Body of pancreas (tissue), 4 donors: ENCODE measurements at regions not wholly inside any gene's neighbourhood (a gene's known extent, or its start where the extent isn't known, plus 50 kb on each side); places are given as distances from the start of the nearest gene placed in this dataset.

Experiments used
- ATAC-seq: fragments of 150-250 bp; one replicate; pipeline ENCODE4 v1.9.1; 2016
- DNase-seq, 4 donors: peaks; one replicate each; pipeline ENCODE4 v3.0.0-alpha.2; 2019
- H3K27ac ChIP-seq, 4 donors: fragments of 200-600 bp; sonication (generic); 1 replicate in 3 of 4; 2 replicates in 1 of 4; pipeline versions ENCODE4 v1.5.1 to v1.6.1; 2016 to 2019; ENCODE audit warnings: mild to moderate bottlenecking in 1 of 4, mixed read lengths in 1 of 4, moderate library complexity in 1 of 4
- H3K27me3 ChIP-seq, 2 donors: fragments of 200-600 bp; sonication (generic); one replicate each; pipeline ENCODE4 v1.6.0; 2016; ENCODE audit warnings: mild to moderate bottlenecking in 1 of 2
- H3K36me3 ChIP-seq, 2 donors: fragments of 200-600 bp; sonication (generic); replicated peaks in 1 of 2; 2 replicates each; pipeline ENCODE4 v1.5.1; 2016; ENCODE audit warnings: low read depth in 2 of 2; ENCODE audit not compliant: insufficient read depth in 1 of 2
- H3K4me1 ChIP-seq: fragments of 200-600 bp; sonication (generic); one replicate; pipeline ENCODE4 v1.6.0; 2016
- H3K4me3 ChIP-seq, 2 donors: fragments of 200-600 bp; sonication (generic); 1 replicate in 1 of 2; 2 replicates in 1 of 2; pipeline ENCODE4 v1.5.1; 2016 to 2019
- H3K9me3 ChIP-seq, 3 donors: fragments of 200-600 bp; sonication (generic); 1 replicate in 2 of 3; 2 replicates in 1 of 3; pipeline ENCODE4 v1.5.1; 2016
- CTCF ChIP-seq, 7 experiments: fragments of 450-650 bp in 4 of 7; fragments of 200-600 bp in 3 of 7; sonication (generic) in 3 of 7; IDR thresholded peaks; one replicate each; pipeline ENCODE4 v1.5.1; 2016 to 2019; ENCODE audit warnings: antibody characterized with exemption in 7 of 7
- POLR2A ChIP-seq, 3 donors: fragments of 450-650 bp; IDR thresholded peaks; one replicate each; pipeline ENCODE4 v1.6.1; 2016; ENCODE audit warnings: antibody characterized with exemption in 3 of 3, mild to moderate bottlenecking in 2 of 3
- WGBS, 2 donors: methylation state at CpG; one replicate each; pipeline ENCODE4 v1.1.5; 2017; 5-methylcytosine and 5-hydroxymethylcytosine counted together
- intact Hi-C: fragments of 100-400 bp; cut with DNase I; formaldehyde crosslinking; loops from one replicate; pipeline ENCODE4 v1.15.1; 2023

- TF ChIP-seq POLR2A (IDR thresholded peaks at IDR 0.05): no peak
- TF ChIP-seq CTCF (IDR thresholded peaks at IDR 0.05): no peak
- Histone ChIP-seq H3K9me3 (no peaks in the 10 kb centered on the region), H3K27me3 (no peaks in the 10 kb centered on the region), H3K27ac (no peak overlapping the region), H3K4me3 (no peak overlapping the region), H3K36me3 (no peaks in the 10 kb centered on the region), H3K4me1 (no peaks in the 10 kb centered on the region)
- intact Hi-C loops: no loop called here
- no peak for ATAC-seq
- WGBS, 2 donors: 24 to 28% methylated on average over 4 of the region's 4 CpGs
- DNase-seq: no peak
Measured at GRCh38 chr6:95357380-95358020, 219.8 kb upstream of the MANEA start.

- no peak for ATAC-seq
- Histone ChIP-seq H3K4me1 (no peaks in the 10 kb centered on the region), H3K27ac (no peak overlapping the region), H3K27me3 (no peaks in the 10 kb centered on the region), H3K36me3 (no peaks in the 10 kb centered on the region), H3K4me3 (no peak overlapping the region), H3K9me3 (no peaks in the 10 kb centered on the region)
- 29 to 33% methylated on average over 4 of the region's 4 CpGs for WGBS, 2 donors
- DNase-seq: no peak
- TF ChIP-seq CTCF (IDR thresholded peaks at IDR 0.05) (peak; percentile 11 to 41 (median 26)), POLR2A (IDR thresholded peaks at IDR 0.05) (no peak)
- intact Hi-C loops: no loop called here
Measured at GRCh38 chr6:95364016-95364604, 213.2 kb upstream of the MANEA start.

DNA sequence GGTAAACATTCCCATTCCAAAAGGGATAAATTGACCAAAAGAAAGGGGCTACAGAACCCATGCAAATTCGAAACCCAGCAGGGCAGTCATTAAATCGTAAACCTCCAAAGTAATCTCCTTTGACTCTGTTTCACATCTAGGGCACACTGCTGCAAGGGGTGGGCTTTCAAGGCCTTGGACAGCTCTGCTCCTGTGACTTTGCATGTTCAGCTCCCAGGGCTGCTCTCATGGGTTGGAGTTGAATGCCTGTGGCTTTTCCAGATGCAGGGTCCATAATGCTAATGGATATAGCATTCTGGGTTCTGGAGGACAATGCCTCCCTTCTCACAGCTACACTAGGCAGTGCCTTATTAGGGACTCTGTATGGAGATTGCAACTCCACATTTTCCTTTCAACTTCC is 211.9 kb upstream of the MANEA start:
- no peak overlapping the region for H3K4me3 ChIP-seq
- no peaks in the 10 kb centered on the region for H3K36me3 ChIP-seq
- H3K27ac ChIP-seq: no peak overlapping the region
- DNase-seq (no peak), ATAC-seq (no peak)
- TF ChIP-seq POLR2A (IDR thresholded peaks at IDR 0.05) (no peak), CTCF (IDR thresholded peaks at IDR 0.05) (no peak)
- no peaks in the 10 kb centered on the region for H3K27me3 ChIP-seq
- intact Hi-C loops: no loop called here
- 38 to 68% methylated on average over 2 of the region's 2 CpGs for WGBS, 2 donors
- no peaks in the 10 kb centered on the region for H3K4me1 ChIP-seq
- no peaks in the 10 kb centered on the region for H3K9me3 ChIP-seq

DNA sequence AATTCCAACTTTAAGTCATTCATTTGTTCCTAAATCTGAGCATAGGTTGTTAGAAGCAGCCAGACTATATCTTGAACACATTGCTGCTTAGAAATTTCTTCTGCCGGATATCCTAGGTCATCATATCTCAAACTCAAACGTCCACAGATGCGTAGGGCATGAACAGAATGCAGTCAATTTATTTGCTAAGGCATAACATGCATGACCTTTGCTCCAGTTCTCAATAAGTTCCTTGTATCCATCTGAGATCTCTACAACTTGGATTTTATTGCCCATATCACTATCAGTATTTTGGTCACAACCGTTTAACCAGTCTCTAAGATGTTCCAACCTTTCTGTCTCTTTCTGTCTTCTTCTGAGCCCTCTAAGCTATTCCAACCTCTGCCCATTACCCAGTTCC is 210.9 kb upstream of the MANEA start:
- H3K27me3 ChIP-seq: no peaks in the 10 kb centered on the region
- no peak for DNase-seq
- no peak overlapping the region for H3K27ac ChIP-seq
- H3K36me3 ChIP-seq: no peaks in the 10 kb centered on the region
- TF ChIP-seq CTCF (IDR thresholded peaks at IDR 0.05) (no peak), POLR2A (IDR thresholded peaks at IDR 0.05) (no peak)
- no peaks in the 10 kb centered on the region for H3K4me1 ChIP-seq
- H3K4me3 ChIP-seq: no peak overlapping the region
- no peaks in the 10 kb centered on the region for H3K9me3 ChIP-seq
- WGBS, 2 donors: 49 to 52% methylated on average over 4 of the region's 4 CpGs
- ATAC-seq: no peak
- intact Hi-C loops: no loop called here

- Histone ChIP-seq H3K36me3 (no peaks in the 10 kb centered on the region), H3K9me3 (no peaks in the 10 kb centered on the region), H3K4me3 (no peak overlapping the region), H3K4me1 (no peaks in the 10 kb centered on the region), H3K27ac (no peak overlapping the region), H3K27me3 (no peaks in the 10 kb centered on the region)
- no peak for TF ChIP-seq POLR2A (IDR thresholded peaks at IDR 0.05)
- TF ChIP-seq CTCF (IDR thresholded peaks at IDR 0.05): no peak
- 78% methylated on average over 2 of the region's 2 CpGs; no CpG with 5 or more reads in 1 of the 2 donors for WGBS, 2 donors
- DNase-seq (no peak), ATAC-seq (no peak)
- intact Hi-C loops: no loop called here
Measured at GRCh38 chr6:95383878-95384277, 193.5 kb upstream of the MANEA start.
